HK-2 (cell line): ENCODE measurements at regions not wholly inside any gene's neighbourhood (a gene's known extent, or its start where the extent isn't known, plus 50 kb on each side); places are given as distances from the start of the nearest gene placed in this dataset.

ENCODE experiments used
- DNase-seq: peaks from one replicate; pipeline ENCODE4 v3.0.0-alpha.2; 2018; ENCODE audit not compliant: unreplicated experiment

DNA sequence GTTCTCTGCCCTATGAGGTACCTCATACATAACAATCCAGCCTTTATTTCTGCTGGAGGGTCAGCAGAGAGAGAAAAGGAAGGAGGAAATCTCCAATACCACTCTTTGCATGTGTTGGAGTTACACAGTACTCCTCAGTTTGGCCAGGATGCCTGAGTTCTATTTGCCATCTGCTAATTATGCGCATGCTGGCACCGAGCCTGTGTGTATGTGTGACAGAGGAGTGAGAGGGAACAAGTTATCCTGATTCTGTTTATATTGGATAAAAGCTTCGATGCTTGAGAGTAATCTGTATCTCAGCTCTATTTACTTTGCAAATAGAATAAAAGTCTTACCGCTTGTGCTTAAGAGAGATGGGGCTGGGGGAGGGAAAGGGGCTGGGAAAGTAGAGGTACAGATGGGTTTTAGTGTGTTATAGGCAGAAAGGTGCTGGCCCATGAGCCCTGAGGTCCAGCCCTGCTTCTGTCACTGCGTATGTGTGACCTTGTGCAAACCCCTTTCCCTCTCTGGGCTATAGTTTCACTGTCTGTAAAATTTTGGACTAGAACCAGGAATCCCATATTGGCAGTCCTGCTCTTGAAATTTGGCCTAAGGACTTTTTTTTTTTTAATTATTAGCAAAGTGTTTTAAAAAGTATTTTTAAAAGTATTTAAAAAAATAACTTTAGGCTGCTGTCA, 54.5 kb upstream of the PLXNA2 start:
- no peak for DNase-seq

DNA sequence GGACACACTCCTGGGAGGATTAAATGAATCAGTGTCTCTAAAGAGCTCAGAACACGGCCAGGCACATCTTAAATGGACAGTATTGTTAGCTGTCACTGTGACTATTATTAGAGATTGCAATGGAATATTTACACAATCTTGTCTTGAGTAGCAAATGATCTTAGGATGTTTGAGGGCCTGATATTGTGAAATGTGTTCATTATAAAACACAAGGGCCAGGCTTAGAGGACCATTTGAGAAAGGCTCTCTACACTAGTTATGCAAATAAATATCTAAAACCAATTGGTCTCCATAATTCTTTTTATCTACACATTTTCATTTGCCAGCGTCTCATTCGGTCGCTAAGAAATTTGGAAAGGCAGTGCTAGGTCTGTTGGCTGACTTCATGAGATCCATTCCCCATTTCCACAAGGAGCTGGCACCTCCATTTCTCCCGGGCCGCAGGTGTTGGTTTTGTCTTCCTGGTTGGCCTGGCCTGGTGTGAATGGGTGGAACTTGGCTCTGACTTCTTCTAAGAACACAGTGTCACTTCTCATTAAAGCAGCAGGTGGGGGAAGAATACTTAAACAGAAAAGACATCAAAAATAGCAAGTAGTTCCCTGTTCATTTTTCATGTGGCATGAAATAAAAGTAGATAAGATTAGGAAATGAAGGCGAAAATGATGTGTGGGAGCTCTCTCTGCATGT, 56.0 kb upstream of the PLXNA2 start:
- DNase-seq, result no peak

DNA sequence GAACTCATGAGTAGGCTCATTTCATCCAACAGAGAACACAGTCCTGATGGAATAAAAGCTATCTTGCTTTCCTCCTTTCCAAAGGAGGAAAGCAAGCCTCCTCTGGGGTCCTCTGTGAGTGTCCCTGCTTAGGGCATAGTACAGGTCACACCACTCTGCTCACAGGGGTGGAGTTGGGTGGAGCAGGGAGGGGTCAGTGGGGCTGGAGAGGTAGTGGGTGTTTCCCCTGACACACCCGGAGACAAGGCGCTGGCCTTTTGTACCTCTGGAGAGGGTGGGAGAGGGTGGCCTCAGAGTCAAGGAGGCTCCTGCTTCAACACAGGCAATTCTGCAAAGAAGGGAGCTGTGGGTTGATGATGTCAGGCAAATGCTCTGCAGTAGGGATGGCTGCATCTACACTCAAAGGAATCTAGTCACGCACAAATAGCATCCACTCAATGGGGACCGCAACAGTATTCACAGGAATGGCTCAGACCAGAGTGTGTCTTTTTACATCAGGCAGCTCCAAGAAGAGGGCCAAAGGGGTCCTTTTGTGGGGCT, 58.6 kb upstream of the PLXNA2 start:
- DNase-seq, result no peak

DNA sequence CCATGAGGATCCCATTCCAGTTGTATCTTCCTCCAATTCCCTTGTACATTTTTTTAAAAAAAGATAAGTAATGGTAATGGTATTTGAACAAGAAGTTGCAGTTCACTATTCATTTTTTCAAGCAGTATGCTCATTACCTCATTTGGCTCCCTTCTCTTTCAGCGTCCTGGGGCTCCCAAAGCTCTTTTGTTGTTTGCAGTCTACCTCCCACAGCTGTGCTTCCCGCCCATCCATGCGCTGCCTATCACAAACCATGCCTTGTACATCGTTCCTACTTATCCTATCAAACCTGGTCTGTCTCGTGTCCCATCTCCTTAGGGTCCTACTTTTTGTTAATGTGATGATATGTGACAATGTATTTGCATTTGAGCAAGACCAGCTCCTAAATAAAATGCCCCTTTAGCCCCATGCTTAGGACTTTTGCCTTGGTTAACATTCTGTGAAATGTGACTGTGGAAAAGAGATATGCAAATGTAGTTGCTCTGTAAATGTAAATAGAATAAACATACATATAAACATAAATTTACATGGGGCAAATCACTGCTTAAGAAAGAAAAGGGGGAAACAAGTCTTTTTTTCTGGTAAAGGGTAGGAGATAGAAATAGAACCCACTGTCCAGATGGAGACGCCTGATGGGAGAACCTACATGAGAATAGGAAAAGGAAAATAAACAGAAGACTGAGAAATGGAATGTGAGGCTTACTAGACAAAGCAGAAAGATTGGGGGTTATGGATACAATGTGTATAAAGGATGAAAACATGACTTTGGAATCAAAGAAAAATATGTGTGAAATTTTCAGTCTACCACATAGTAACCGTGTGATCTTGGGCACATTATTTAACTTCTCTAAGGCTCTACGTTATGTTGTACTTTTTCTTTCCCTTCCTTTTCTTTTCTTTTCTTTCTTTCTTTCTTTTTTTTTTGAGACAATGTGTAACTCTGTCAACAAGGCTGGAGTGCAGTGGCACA, 59.8 kb upstream of the PLXNA2 start:
- DNase-seq, result no peak

DNA sequence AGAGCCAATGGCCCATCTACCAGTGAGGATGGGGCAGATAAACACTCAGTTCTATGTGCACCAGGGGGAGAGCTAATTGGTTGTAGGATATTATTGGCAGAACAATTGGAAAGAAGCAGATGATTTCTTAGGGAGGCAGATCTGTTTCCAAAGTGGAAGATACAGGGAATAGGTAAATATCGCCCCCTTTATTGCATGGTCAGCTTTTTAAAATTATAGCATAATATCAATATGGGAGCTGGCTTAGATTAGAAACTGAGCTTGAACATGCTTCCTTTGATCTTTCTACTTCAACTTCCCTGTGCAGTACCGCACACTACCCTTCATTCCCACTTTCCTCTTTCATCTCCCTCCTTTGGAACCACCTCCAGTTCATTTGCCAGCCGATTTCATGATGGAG, 64.0 kb upstream of the PLXNA2 start:
- DNase-seq, result no peak

DNA sequence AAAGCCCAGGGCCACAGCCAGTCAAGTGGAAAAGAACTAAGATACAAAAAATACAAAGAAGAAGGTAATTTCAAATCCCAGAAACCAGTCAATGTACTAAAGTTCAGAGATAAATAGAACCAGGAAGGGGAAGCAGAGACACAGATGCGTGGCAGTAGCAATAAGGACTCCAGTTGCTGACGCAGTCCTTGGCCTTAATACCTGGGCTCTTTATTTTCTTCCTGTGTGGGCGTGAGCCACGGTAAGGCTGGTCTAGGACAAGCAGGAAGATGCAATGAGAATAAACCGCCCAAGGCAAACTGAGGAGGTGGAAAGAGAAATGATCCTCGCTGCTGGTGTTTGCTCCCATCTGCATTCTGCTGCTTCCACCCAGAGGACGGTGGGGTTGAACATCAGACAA, 65.6 kb upstream of the PLXNA2 start:
- no peak for DNase-seq

DNA sequence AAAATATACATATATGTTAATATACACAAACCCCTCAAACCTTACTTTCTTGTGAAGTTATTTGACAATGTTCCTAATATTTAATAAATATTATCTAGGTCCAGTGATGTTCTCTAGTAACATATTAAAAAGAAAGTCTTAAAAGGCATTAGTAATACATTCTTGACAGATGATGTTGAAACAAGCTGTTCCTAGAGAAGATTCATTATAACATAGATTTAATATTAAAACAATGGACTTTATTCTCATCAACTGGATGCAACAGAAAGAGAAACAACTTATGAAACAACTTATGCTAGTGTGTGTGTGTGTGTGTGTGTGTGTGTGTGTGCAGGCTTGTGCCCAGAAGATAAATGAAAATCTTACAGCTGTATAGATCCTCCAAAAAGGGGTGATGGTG, 68.5 kb upstream of the PLXNA2 start:
- no peak for DNase-seq

DNA sequence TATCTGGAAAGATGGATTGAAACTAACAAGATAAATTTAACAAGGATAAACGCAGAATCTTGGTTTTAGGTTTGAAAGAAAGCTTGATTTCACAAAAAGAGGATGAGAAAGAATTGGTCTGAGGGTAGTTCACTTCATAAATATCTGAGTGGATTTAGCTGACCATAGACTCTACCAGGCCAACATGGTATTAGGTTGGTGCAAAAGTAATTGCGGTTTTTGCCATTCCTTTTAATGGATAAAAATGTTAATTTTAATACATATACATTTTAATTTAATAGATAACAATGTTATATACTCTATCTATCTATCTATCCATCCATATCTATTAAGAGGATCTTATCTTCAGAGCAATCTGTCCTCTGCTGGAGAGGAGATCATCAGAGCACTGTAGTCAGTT, 70.2 kb upstream of the PLXNA2 start:
- DNase-seq, result no peak

DNA sequence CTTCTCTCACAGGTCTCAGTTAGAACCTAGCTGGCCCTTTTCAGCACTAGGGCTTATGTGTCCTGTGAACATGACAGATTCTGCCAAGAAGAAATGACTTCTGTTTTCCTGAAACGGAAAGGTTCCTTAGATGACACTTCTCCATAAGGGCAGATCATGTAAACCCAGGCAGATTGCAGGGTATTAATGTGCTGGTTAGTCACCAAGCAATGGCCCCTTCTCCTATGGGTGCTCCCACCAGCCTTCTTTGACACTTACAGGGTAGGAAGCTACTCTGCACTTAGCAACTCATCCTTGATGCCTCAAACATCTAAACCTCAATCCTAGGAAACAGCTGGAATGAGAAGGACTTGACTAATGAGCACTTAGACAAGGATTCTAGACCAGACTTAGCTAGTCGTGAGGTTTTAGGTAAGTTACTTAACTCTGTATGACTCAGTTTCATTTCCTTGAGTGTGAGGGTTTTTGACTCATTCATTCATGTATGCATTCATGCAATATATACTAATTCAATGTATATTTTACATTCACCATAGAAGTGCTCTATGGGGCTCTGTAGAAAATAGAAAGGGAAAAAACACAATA, 74.1 kb upstream of the PLXNA2 start:
- no peak for DNase-seq

DNA sequence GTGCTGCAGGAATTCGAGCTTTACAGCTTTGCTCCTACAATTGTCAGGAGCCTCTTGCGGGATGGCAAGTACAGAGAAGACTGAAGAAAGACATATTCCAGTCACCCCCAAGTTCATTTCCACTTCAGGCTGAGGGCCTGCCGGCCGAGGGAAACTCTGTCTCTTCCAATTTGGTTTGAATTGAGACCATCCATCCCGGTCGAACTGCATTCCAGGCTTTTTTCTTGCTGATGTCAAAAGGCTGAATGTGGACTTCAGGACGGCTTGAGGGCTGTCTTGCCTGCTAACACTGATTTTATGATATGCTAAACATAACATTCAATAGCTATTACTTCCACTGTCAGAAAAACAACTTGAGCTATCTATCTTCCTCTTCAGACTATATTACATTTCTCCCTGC, 79.8 kb upstream of the PLXNA2 start:
- no peak for DNase-seq

DNA sequence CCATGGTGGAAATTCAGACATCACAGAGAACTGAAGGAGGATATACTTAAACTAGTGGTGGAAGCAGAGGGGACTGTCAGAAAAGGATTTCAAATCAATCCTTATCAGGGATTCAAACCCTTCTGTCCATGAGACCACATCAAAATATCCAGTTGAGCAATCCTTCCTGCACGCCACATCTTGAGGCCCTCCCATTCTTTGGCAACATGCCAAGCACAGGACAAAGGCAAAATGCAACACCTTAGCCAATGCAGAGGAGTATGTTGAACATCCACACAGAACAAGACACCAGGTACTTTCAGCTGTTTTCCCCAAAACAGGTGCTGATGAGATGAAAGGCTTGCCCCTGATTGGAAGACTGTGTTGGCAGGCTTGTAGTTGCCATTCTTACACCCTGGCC, 81.8 kb upstream of the PLXNA2 start:
- DNase-seq, result no peak

DNA sequence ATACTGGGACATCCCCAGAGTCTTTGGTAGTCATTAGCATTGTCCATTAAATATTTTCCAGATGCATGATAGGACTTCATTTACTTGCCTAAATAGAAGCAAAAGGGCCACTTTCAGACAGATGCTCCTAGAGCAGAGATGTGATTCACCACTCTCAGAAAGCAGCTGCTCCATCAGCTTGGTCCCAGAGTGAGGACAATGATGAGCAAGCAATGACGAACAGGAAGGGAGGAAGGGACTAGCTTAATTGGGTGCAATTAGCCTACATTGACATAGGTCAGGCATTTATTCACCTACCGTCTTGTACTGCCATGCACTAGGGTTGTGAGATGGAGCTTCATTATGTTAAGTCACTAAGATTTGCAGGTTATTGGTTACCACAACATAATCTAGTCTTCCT, 85.1 kb upstream of the PLXNA2 start:
- DNase-seq, result no peak

DNA sequence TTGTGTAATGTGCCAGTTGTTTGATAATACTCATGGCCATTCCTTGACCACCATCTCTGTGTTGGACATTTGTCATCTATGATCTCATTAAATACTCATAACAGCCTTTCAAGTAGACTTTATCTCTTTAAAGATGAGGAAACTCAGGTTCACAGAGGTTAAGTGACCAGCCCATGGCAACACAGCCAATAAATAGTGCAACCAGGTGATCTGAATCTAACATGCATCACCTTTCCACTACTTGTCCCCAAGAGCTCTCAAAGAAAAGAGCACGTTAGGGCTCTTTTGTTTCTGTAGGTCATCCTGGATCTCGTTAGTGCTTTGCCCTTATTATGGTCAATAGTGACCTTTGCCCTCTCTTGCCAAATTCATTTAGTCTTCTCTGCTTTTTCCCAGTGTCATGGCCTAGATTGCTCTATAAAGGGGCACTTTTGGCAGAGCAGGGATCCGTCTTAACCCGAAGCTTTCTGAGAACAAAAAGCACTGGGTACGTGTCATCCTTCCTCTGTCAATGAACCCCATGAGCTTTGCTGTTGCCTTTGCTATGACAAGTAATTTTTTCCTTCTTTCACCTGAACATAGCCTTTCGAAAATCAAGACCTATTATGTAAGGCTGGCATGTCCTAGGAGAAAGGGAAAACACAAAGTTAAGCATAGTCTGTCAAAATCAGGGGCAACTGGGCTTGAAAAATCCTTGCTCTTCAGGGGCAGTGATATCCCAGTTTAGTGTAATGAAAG, 88.0 kb upstream of the PLXNA2 start:
- DNase-seq, result no peak

DNA sequence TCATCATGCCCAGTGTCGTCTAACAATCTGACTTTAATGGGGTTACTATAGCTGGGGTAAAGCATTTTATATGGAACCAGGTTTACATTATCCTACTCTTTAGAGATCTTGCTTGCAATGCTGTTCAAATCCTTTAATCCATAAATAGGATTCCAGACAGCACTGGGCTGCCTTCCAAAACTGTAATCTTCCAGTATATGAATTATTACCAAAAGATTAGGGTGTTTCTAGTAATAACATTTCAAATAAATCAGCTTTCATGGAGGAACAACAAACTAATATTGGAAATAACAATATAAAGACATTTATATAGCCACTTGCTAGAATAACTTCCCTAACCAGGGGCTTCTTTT, 88.6 kb upstream of the PLXNA2 start:
- no peak for DNase-seq

DNA sequence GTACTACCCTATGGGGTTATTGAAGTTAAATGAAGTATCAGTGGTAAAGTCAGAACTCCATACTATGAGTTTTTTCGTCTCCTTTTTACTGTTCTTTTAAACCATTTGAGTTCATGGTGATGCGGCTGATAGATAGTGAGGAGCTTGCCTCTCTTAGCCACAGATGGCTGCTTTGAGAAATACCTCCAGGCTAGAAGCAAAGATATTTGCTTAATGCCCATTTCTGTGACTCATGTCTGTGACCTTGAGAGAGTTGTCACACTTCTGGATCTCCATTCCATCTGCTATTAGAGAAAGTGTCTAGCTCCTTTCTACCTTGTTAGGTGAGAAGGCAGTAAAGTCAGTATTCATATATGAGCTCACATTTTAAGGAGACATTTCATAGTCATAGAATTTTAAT, 89.5 kb upstream of the PLXNA2 start:
- DNase-seq, result no peak

DNA sequence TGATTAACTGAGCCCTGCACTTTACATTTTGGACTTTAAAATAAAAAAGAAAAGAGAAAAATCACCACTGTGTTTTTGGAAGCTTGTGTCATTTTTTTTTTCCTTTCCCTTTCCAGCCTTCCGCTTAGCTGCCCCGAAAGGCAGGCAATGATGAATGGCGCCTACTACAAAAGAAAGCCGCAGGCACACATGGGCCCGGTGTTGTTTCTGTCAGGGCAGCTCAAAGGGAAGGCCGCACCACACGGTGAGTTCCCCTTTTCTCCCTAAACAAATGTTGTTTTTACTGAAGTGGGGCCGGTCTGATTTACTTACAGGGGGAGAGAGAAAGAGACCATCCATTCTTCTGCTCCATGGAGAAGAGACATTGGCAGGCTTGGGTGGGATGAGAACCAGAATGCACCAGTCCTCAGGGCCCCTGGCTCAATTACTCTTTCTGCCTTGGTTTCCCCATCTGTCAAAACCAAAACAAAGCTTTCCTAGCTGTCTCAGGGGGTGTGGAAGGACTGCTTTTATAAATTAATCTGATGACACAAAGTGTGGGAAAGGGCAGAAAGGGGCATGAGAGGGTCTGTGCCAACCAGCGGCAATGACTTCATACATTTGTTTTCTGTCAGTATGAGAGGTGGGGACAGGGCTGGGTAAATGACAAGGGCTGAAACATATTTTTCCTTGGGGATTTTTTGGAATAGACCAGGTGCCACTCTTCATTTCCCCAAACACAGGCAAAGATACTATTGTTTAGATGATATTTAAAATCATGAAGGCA, 91.4 kb upstream of the PLXNA2 start:
- DNase-seq, result no peak

DNA sequence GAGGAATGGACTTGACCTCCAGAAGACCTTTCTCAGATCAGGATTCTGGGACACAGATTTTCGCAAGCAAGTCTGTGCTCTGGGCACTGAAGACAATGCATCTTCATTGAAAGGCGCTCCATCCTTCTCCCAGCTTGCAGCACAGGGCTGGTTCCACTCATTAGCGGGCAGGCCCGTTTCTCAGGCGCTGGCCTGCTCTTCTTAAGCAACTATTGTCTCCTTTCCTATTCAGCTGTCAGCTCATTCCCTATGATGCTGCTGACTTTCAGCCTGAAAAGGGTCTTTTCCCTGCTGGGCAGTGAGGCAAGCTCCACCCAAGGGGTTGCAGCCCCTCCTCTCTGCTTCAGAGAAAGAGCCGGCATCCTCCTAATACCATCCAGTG, 91.9 kb upstream of the PLXNA2 start:
- no peak for DNase-seq

DNA sequence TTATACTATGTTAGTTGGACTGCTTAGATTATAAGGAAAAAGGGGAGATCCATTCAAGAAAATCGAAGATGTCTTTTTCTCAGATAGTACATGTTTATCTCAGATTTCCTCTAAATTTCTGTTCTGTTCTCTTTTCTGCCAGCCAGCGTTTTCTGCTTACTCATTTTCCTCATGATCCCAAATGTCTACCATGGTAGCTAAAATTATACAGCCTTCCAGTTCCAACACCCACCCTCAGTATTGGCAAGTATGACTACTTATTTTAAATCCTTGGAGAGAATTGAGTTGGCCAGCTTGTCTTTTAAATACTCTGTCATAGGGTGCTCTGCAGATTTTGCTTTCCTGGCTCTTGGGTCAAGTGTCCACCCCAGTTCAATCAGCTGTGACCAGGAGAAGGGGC, 95.7 kb upstream of the PLXNA2 start:
- DNase-seq, result no peak

DNA sequence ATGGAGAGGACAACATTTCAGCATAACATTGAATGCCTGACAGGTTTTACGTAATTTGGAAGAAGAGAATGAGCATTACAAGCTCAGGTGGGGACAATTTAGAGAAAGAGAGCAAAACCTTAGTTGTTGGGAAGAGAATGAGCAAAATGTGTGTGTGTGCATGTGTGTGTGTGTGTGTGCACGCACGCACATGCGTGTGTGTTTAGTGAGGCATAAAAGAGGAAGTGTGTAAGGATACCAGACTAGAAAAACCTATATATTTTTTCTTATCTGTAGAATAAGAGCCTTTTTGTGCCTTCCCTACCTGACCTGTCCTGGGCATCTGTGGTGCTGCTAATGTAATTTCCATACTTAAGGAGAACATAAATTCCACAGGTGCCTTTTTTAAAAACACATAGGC, 99.0 kb upstream of the PLXNA2 start:
- no peak for DNase-seq

DNA sequence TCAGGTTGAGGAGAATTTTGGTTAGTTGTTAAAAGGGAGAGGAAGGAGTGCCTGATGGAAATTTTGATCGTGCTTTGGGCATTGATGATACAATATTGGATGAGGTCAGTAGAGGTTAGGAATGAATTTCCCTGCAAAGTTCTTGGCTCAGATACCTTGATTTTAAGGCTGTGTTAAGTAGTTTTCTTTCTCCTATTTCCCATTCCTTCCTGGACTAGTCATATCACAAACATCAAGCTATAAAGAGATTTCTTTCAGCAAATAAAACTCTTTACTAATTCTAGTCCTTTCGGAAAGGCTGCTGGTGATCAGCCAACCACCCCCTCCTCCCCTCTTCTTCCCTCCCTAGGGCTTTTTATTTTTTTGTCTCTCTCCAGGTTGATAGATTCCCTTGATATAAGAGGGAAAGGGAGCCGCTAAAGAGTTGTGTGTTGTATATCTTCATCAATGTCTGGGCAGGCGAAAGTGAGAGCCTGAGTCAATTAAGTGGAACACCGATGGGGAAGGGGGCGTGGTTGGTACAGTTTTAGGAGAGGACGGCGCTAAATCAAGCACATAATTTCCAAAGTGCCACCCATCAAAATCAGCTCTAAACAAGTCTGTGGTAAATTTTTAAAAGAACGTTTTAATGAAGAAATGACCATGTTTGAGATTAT, 100.1 kb upstream of the PLXNA2 start:
- DNase-seq, result no peak
